ENCODE measurements at regions not wholly inside any gene's neighbourhood (a gene's known extent, or its start where the extent isn't known, plus 50 kb on each side); places are given as distances from the start of the nearest gene placed in this dataset.

- TF ChIP-seq NFIC (IDR thresholded peaks at IDR 0.05) (no peak), TEAD4 (IDR thresholded peaks at IDR 0.05) (no peak)
- TF ChIP-seq, protein P1, sequence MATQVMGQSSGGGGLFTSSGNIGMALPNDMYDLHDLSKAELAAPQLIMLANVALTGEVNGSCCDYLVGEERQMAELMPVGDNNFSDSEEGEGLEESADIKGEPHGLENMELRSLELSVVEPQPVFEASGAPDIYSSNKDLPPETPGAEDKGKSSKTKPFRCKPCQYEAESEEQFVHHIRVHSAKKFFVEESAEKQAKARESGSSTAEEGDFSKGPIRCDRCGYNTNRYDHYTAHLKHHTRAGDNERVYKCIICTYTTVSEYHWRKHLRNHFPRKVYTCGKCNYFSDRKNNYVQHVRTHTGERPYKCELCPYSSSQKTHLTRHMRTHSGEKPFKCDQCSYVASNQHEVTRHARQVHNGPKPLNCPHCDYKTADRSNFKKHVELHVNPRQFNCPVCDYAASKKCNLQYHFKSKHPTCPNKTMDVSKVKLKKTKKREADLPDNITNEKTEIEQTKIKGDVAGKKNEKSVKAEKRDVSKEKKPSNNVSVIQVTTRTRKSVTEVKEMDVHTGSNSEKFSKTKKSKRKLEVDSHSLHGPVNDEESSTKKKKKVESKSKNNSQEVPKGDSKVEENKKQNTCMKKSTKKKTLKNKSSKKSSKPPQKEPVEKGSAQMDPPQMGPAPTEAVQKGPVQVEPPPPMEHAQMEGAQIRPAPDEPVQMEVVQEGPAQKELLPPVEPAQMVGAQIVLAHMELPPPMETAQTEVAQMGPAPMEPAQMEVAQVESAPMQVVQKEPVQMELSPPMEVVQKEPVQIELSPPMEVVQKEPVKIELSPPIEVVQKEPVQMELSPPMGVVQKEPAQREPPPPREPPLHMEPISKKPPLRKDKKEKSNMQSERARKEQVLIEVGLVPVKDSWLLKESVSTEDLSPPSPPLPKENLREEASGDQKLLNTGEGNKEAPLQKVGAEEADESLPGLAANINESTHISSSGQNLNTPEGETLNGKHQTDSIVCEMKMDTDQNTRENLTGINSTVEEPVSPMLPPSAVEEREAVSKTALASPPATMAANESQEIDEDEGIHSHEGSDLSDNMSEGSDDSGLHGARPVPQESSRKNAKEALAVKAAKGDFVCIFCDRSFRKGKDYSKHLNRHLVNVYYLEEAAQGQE (IDR thresholded peaks at IDR 0.05; ENCODE audit: low read depth): no peak
Measured at GRCh38 chr2:121088251-121089165, 196.5 kb downstream of the TFCP2L1 start.

GRCh38 chr2:121089166-121089510 lies 195.9 kb downstream of the TFCP2L1 start:
- TF ChIP-seq TCF12 (IDR thresholded peaks at IDR 0.05; ENCODE audit: low read depth) (no peak), EGR1 (IDR thresholded peaks at IDR 0.05) (no peak), RAD21 (IDR thresholded peaks at IDR 0.05; ENCODE audit: low read depth) (no peak)

DNA sequence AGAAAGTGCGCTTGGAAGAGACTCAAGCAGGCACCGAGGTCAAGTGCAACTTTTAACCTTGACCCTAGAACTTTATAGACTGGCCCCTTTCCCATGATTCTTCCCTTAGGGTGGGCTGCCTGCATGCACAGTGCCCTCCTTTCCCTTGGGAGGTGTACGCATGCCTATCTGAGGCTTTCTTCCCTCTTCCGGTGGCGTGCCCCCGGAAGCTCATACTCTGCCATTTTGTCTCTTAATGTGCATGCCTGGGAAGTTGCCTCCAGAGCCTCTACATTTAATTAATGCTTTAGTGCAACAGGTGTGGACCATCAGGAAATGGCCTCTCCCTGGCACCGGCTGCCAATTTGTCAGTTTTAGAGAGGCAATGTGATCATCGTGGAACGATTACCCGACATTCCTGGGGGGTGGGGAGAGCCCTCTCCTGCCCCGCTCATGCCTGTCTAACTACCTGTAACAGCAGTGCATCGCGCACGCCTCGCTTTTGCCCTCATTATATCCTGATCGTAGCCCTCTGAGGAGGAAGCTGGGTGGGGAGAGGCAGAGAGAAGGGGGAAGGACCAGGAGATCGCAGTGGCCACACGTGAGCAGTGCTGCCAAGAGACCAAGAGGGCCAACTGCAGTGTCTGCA lies 194.8 kb downstream of the TFCP2L1 start:
- no peak for TF ChIP-seq RAD21 (IDR thresholded peaks at IDR 0.05; ENCODE audit: low read depth)
- TF ChIP-seq EGR1 (IDR thresholded peaks at IDR 0.05): no peak
- no peak for TF ChIP-seq TEAD4 (IDR thresholded peaks at IDR 0.05)
- no peak for TF ChIP-seq CREB1 (IDR thresholded peaks at IDR 0.05; ENCODE audit: low read depth)
- TF ChIP-seq MAX (IDR thresholded peaks at IDR 0.05): no peak
- no peak for TF ChIP-seq USF1 (IDR thresholded peaks at IDR 0.05)
- TF ChIP-seq, protein P1 (IDR thresholded peaks at IDR 0.05; ENCODE audit: low read depth): no peak
- TF ChIP-seq YY1 (IDR thresholded peaks at IDR 0.05; ENCODE audit: low read depth): no peak
- no peak for TF ChIP-seq CEBPB (IDR thresholded peaks at IDR 0.05)
- TF ChIP-seq TCF12 (IDR thresholded peaks at IDR 0.05; ENCODE audit: low read depth): no peak
- no peak for TF ChIP-seq ZBTB7A (IDR thresholded peaks at IDR 0.05; ENCODE audit: low read depth)
- no peak for TF ChIP-seq FOXM1 (IDR thresholded peaks at IDR 0.05; ENCODE audit: borderline replicate concordance, low read depth)
- no peak for TF ChIP-seq NFIC (IDR thresholded peaks at IDR 0.05)
- TF ChIP-seq TAF1 (IDR thresholded peaks at IDR 0.05; ENCODE audit: low read depth): no peak
- no peak for TF ChIP-seq EP300 (IDR thresholded peaks at IDR 0.05; ENCODE audit: borderline replicate concordance)

DNA sequence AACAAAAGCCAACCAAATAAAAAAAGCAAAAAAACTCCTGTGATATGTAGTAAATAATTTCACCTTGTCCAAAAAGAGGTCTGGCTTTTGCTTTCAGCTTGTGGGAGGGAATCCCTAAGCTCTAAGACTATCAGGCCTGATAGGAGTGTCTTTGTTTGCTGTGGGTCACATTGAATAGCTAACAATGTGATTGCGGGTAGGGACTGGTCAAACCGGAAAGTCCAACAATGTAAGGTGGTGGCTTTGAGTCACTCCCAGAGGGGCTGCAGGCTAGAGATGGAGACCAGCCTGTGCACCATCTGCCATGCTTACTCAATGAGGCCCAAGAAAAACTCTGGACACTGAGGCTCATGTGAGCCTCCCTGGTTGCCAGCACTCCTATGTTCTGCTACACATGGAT lies 192.9 kb downstream of the TFCP2L1 start:
- TF ChIP-seq TEAD4 (IDR thresholded peaks at IDR 0.05): no peak

DNA sequence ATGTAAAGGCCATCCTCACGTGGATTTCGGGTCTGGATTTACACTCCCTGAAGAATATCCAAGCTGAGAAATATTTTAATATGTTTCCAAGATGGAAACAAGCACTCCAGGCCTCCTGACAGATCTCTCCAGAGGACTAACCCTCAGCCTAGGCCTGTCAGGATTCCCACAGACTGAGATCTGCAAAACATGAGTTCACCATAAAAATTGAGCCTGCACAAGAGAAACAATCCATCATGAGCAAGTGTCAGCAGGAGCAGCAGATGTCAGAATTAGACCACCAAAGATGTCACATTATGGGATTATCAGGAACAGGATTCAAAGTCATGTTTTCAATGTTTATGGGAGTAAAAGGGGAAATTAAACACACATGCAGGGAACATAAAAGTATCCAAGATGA lies 191.3 kb downstream of the TFCP2L1 start:
- TF ChIP-seq CEBPB (IDR thresholded peaks at IDR 0.05): no peak
- TF ChIP-seq RAD21 (IDR thresholded peaks at IDR 0.05; ENCODE audit: low read depth): no peak
- TF ChIP-seq CREB1 (IDR thresholded peaks at IDR 0.05; ENCODE audit: low read depth): no peak
- TF ChIP-seq FOXM1 (IDR thresholded peaks at IDR 0.05; ENCODE audit: borderline replicate concordance, low read depth): no peak
- TF ChIP-seq USF1 (IDR thresholded peaks at IDR 0.05): no peak

DNA sequence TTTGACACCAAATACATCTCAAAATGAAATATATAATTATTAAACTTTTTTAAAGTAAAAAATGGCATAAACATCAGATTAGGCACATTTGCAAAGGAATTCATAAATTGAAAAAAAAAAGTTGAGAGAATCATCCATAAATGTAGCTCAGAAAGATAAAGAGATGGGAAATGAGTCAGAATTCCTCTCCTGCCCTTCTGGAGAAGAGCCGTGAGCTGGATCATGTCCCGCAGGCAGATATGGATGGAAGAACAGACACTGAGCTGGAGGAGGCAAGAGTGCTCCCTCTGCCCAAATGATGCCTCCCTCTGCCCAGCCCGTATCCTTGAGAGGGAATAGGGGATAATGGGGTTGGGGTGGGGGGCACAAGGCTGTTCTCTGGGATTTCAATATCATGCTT lies 190.9 kb downstream of the TFCP2L1 start:
- TF ChIP-seq ZBTB7A (IDR thresholded peaks at IDR 0.05; ENCODE audit: low read depth): no peak
- TF ChIP-seq USF1 (IDR thresholded peaks at IDR 0.05): no peak
- no peak for TF ChIP-seq TCF12 (IDR thresholded peaks at IDR 0.05; ENCODE audit: low read depth)
- no peak for TF ChIP-seq NFIC (IDR thresholded peaks at IDR 0.05)
- no peak for TF ChIP-seq TEAD4 (IDR thresholded peaks at IDR 0.05)
- no peak for TF ChIP-seq EP300 (IDR thresholded peaks at IDR 0.05; ENCODE audit: borderline replicate concordance)
- no peak for TF ChIP-seq RAD21 (IDR thresholded peaks at IDR 0.05; ENCODE audit: low read depth)
- TF ChIP-seq EGR1 (IDR thresholded peaks at IDR 0.05): no peak
- no peak for TF ChIP-seq TAF1 (IDR thresholded peaks at IDR 0.05; ENCODE audit: low read depth)
